DMS114 treated with DMSO at 0.1 percent for 48 hours (cell line): ENCODE measurements at regions not wholly inside any gene's neighbourhood (a gene's known extent, or its start where the extent isn't known, plus 50 kb on each side); places are given as distances from the start of the nearest gene placed in this dataset.

Experiments used
- DNase-seq: peaks from one replicate; lab custom pipeline; 2025; ENCODE audit not compliant: unreplicated experiment; lab: John Stamatoyannopoulos, UW

- DNase-seq = no peak
These were observed 205.8 kb upstream of the LYPLAL1 start for GRCh38 chr1:218967836-218968235.

- no peak for DNase-seq
These were observed 204.7 kb upstream of the LYPLAL1 start for GRCh38 chr1:218969006-218969405.

- DNase-seq = no peak
These were observed 203.2 kb upstream of the LYPLAL1 start for GRCh38 chr1:218970397-218970990.

GRCh38 chr1:218971156-218971555 lies 202.5 kb upstream of the LYPLAL1 start:
- DNase-seq = no peak

DNA sequence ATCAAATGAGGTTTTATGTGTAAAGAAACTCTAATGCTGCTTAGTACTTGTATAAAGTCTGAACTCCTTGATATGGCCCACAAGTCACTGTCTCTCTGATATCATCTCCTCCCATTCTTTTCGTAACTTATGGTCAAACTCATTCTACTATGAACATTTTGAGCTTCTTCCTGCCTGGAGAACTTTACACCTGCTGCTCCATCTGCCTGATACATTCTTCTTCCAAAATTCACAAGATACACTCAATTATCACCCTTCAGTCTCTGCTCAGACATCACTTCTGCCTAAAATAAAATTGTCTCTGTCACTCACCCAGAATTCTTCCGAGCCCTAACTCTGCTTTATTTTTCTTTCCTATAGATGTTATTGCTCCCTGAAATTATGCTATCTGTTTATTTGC lies 192.8 kb upstream of the LYPLAL1 start:
- DNase-seq = no peak

DNA sequence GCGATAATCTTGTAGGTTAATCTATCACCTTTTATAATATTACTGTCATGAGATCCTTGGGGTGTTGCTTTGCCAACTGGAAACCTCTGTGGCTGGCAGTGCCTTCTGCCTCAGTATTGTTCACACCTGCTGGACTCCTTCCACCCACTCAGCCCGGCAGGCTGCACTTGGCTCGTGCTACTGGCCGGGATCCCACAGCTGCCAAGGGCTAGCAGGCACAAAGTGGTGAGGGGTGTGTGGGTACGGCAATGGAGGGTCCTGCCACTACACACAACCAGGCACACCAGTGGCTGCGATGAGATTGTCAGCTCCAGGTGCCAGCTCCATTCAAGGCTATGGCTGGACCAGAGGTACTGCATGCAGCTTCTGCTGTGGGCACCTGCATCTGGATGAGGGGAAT lies 191.2 kb upstream of the LYPLAL1 start:
- DNase-seq = no peak

- no peak for DNase-seq
These were observed 190.2 kb upstream of the LYPLAL1 start for GRCh38 chr1:218983433-218983832.

DNA sequence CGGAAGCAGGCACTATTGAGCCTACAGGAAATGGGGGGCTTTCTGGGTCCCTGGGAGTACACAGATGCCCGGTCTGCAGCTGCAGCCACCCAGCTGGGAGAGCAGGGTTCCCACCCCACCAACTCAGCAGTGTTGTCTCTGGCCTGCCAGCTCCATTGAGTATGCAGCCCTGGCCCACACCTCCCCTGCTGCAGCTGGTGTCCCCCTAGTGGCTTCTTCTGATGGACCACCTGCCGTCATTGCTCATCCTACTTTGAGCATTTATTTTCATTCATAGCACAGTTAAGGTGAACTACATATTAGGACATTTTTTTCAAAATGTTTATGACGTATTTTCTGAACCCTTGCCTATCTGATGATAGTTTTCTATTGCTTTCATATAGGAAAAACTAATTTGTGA lies 189.8 kb upstream of the LYPLAL1 start:
- DNase-seq = no peak

- no peak for DNase-seq
These were observed 188.2 kb upstream of the LYPLAL1 start for GRCh38 chr1:218985424-218985984.

- no peak for DNase-seq
These were observed 186.9 kb upstream of the LYPLAL1 start for GRCh38 chr1:218986816-218987215.

GRCh38 chr1:218990019-218990418 lies 183.7 kb upstream of the LYPLAL1 start:
- DNase-seq = no peak

DNA sequence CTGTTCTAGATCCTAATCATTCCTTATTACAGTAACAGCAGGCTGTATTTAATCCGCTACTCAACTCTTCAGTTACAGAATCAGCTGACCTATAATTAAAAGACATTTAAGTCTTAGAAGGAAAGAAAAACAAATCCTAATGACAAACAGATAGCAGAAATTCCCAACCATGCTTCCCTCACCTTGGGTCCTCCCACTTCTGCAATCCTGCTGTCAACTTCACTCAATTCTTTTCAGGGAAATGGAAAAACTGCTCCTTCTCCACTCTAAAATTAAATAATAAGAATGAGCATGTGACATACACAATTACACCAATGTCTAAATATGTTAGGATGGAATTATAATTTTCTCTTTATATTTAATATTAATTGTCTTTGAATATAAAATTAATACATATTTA lies 182.6 kb upstream of the LYPLAL1 start:
- DNase-seq = no peak

DNA sequence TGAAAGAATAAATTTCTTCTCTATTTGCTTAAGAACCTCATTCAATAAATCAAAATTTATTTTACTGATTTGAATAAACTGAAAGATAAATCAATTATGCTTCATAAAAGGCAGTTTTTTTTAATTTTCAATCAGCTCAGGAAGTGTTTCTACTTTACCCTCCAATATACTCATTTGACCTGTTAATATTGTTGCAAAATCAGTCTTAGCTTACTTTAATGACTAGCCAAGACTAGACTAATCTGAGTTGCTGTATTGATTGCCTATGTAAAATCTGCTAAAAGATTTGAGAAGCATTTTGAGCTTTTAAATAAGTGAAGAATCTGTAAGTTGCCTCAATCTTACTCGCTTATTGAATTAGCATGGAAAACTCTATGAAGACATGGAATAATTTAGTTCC lies 179.1 kb upstream of the LYPLAL1 start:
- DNase-seq = no peak

DNA sequence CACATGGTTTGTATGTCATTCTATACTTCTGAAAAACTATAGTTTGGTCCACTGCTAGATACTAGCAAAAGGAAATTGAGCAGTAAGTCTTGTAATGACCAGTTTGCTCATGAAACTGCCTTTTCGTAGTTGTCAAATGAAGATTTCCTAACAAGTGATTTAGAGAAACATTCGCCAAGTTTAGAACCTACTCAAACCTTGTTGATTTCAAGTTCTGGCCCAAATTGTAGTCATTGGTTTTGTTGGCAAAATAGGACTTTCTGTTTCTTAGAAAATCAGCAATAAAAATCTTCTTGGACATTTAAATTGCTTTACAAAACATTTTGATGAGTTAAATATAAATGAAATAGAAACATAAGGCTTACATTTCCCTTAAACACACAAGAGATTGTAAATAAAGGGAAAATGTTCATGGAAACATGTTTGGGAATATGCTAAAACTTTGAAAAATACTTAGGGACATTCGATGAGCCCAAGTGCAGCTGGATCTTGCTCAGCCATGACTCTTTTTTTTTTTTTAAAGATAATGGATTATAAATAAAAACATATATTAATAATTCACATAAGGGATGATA lies 178.5 kb upstream of the LYPLAL1 start:
- no peak for DNase-seq

GRCh38 chr1:218996362-218996761 lies 177.3 kb upstream of the LYPLAL1 start:
- no peak for DNase-seq

DNA sequence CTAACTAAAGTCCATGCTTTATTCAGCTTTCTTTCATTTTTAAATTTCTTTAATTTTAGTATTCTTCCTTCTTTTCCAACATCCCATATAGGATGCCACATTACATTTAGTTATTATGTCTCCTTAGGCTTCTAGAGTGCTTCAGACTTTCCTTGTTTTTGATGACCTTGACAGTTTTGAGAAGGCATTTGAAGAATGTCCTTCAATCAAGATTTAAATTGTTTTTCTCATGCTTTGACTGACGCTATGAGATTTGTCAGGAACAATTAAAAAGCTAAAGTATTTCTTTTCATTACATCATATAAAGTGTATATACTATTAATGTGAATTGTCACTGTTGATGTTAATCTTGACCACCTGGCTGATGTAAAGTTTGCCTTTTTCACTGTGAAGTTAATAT lies 173.7 kb upstream of the LYPLAL1 start:
- DNase-seq = no peak

DNA sequence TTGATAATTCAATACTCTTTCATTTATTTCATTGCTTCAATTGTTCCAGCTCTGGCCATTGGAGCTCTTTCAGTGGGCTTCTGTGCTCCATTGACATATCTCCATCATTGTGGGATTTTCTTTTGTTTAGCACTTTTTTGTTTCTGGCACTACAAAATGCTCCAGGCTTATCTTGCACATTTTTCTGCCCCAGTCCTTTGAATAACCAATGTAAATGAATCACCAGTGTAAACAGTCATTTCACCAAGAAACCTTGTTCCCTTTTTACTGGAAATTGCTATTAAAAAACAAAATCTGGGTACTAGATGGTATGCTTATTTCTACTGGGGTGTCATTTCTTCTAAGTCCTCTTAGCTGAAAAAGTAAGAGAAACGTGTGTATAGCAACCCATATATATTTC lies 173.0 kb upstream of the LYPLAL1 start:
- DNase-seq = no peak

DNA sequence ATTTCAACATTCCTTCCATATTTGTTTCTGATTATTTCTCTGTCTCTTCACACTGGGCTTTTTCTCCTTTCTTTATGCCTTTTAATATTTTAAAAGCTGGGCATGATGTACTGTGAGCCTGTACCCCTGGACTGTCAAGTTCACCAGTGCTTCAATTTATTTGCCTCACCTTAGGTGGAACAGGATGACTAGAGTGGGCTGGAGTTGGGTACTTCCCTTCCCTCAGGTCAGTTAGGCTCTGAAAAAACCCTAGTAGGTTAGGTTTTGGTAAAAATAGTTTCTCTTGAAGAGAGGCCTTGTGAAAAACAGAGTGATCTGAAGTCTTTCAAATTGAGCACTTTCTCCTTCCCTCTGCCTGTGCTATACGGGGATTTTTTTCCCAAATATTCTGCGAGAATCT lies 163.0 kb upstream of the LYPLAL1 start:
- DNase-seq = no peak

DNA sequence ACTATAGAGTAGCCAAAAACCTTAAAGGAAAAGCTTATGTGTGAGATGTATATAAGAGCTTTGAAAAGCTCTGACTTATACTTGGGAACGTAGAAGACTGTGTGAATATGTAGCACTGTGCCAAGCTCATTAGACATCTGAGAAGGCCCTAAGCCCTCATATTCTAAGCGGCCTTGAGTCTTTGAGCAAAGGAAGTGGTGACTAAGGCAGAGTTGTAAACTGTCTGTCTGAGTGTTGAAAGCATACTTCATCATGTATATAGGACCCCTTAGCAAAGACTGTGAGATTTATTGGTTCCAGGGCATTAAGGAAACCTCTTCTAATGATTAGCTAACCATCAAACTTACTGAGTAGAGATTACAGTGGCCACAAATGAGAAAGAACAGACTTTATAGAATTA lies 153.3 kb upstream of the LYPLAL1 start:
- no peak for DNase-seq

GRCh38 chr1:219020846-219021245 lies 152.8 kb upstream of the LYPLAL1 start:
- DNase-seq = no peak

- no peak for DNase-seq
These were observed 146.5 kb upstream of the LYPLAL1 start for GRCh38 chr1:219027146-219027673.

DNA sequence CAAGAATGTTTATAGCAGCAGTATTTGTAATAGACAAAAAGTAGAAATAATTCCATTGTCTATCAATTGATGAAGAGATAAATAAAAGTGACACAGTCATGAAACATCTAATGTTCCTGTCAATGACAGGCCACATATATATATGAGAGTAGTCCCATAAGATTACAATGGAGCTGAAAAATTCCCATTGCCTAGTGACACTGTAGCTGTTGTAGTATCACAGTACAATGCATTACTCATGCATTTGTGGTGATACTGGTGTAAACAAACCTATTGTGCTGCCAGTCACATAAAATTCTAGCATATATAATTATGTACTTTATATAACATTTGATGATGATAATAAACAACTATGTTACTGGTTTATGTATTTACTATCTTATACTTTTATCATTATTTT lies 141.9 kb upstream of the LYPLAL1 start:
- no peak for DNase-seq

- no peak for DNase-seq
These were observed 135.3 kb upstream of the LYPLAL1 start for GRCh38 chr1:219038398-219038797.
